Esophagus muscularis mucosa (tissue), 3 donors: ENCODE measurements at regions not wholly inside any gene's neighbourhood (a gene's known extent, or its start where the extent isn't known, plus 50 kb on each side); places are given as distances from the start of the nearest gene placed in this dataset.

ENCODE experiments used
- CTCF ChIP-seq, 3 experiments: fragments of 200-600 bp in 2 of 3; fragments of 450-650 bp in 1 of 3; sonication (generic) in 2 of 3; IDR thresholded peaks; one replicate each; pipeline ENCODE4 v1.5.1; 2017 to 2019; ENCODE audit warnings: antibody characterized with exemption in 3 of 3, mild to moderate bottlenecking in 2 of 3, moderate library complexity in 1 of 3
- POLR2A ChIP-seq: fragments of 450-650 bp; IDR thresholded peaks from one replicate; pipeline ENCODE4 v1.6.1; 2017; ENCODE audit warnings: antibody characterized with exemption, moderate library complexity, mild to moderate bottlenecking, low read depth
- POLR2AphosphoS5 ChIP-seq, 2 donors: sonication (generic); formaldehyde crosslinking; IDR thresholded peaks; one replicate each; pipeline ENCODE4 v1.6.1; 2017; ENCODE audit warnings: antibody characterized with exemption in 2 of 2

- no peak for TF ChIP-seq POLR2AphosphoS5 (IDR thresholded peaks at IDR 0.05)
- TF ChIP-seq CTCF (IDR thresholded peaks at IDR 0.05): no peak
- no peak for TF ChIP-seq POLR2A
Measured at GRCh38 chr2:188668017-188668680, 306.0 kb upstream of the COL3A1 start.
